Neutrophil (primary cell): ENCODE measurements at regions not wholly inside any gene's neighbourhood (a gene's known extent, or its start where the extent isn't known, plus 50 kb on each side); places are given as distances from the start of the nearest gene placed in this dataset.

Experiments used
- H3K27ac ChIP-seq: fragments of 200-600 bp; sonication (generic); 2 replicates; pipeline ENCODE4 v1.5.1; 2016; ENCODE audit warnings: mild to moderate bottlenecking, moderate library complexity
- H3K27me3 ChIP-seq: fragments of 200-600 bp; sonication (generic); 2 replicates; pipeline ENCODE4 v1.6.0; 2016; ENCODE audit warnings: mild to moderate bottlenecking
- H3K36me3 ChIP-seq: fragments of 200-600 bp; sonication (generic); 2 replicates; pipeline ENCODE4 v1.5.1; 2017
- H3K4me1 ChIP-seq, 2 experiments: fragments of 200-600 bp in 1 of 2; sonication (generic) in 1 of 2; 1 replicate in 1 of 2; 2 replicates in 1 of 2; pipeline versions ENCODE4 v1.5.1 to v1.6.1; 2013 to 2016; ENCODE audit warnings: low read depth in 1 of 2, low read length in 1 of 2, mild to moderate bottlenecking in 1 of 2, moderate library complexity in 1 of 2; ENCODE audit not compliant: control insufficient read depth in 1 of 2, insufficient read depth in 1 of 2
- H3K4me3 ChIP-seq, 2 experiments: fragments of 200-600 bp in 1 of 2; sonication (generic) in 1 of 2; 1 replicate in 1 of 2; 2 replicates in 1 of 2; pipeline ENCODE4 v1.5.1; 2013 to 2016; ENCODE audit warnings: low read depth in 1 of 2, low read length in 1 of 2, mild to moderate bottlenecking in 1 of 2, moderate library complexity in 1 of 2
- H3K9me3 ChIP-seq: fragments of 200-600 bp; sonication (generic); 2 replicates; pipeline ENCODE4 v1.5.1; 2016
- CTCF ChIP-seq: fragments of 200-600 bp; sonication (generic); IDR thresholded peaks from 2 replicates; pipeline ENCODE4 v1.5.1; 2016; ENCODE audit warnings: antibody characterized with exemption

- Histone ChIP-seq H3K4me3 (no peak overlapping the region), H3K27ac (peak overlapping the region; percentile 16), H3K9me3 (no peaks in the 10 kb centered on the region), H3K4me1 (peaks cover 0 to 3% of the 10 kb centered on the region in 2 experiments), H3K36me3 (peaks cover 19% of the 10 kb centered on the region), H3K27me3 (no peaks in the 10 kb centered on the region)
- TF ChIP-seq CTCF, result no peak
These were observed 236.2 kb upstream of the KLF14 start for GRCh38 chr7:130970196-130970595.

- peaks cover 0 to 3% of the 10 kb centered on the region in 2 experiments for H3K4me1 ChIP-seq
- peak overlapping the region; percentile 16 for H3K27ac ChIP-seq
- peaks cover 18% of the 10 kb centered on the region for H3K36me3 ChIP-seq
- no peaks in the 10 kb centered on the region for H3K27me3 ChIP-seq
- H3K4me3 ChIP-seq, result no peak overlapping the region
- no peak for TF ChIP-seq CTCF
- no peaks in the 10 kb centered on the region for H3K9me3 ChIP-seq
These were observed 236.7 kb upstream of the KLF14 start for GRCh38 chr7:130970696-130971095.

- Histone ChIP-seq H3K9me3 (no peaks in the 10 kb centered on the region), H3K27ac (no peak overlapping the region), H3K27me3 (no peaks in the 10 kb centered on the region), H3K4me1 (peaks cover 0 to 3% of the 10 kb centered on the region in 2 experiments), H3K36me3 (peaks cover 14% of the 10 kb centered on the region), H3K4me3 (no peak overlapping the region)
- TF ChIP-seq CTCF, result no peak
These were observed 237.3 kb upstream of the KLF14 start for GRCh38 chr7:130971297-130971696.

GRCh38 chr7:130972201-130972600, 238.2 kb upstream of the KLF14 start:
- Histone ChIP-seq H3K9me3 (no peaks in the 10 kb centered on the region), H3K27me3 (no peaks in the 10 kb centered on the region), H3K4me1 (peaks cover 0 to 3% of the 10 kb centered on the region in 2 experiments), H3K4me3 (no peak overlapping the region), H3K36me3 (peaks cover 10% of the 10 kb centered on the region), H3K27ac (no peak overlapping the region)
- no peak for TF ChIP-seq CTCF

- H3K27ac ChIP-seq, result peak overlapping the region; percentile 28
- peaks cover 14% of the 10 kb centered on the region for H3K36me3 ChIP-seq
These were observed 239.6 kb upstream of the KLF14 start for GRCh38 chr7:130973637-130974036.

More at GRCh38 chr7:130973637-130974036, 239.6 kb upstream of the KLF14 start:
- no peaks in the 10 kb centered on the region for H3K27me3 ChIP-seq
- TF ChIP-seq CTCF, result no peak
- no peak overlapping the region for H3K4me3 ChIP-seq
- H3K4me1 ChIP-seq, result peaks cover 0 to 3% of the 10 kb centered on the region in 2 experiments
- H3K9me3 ChIP-seq, result no peaks in the 10 kb centered on the region
